Hepatocyte (in vitro differentiated cells): ENCODE measurements at regions not wholly inside any gene's neighbourhood (a gene's known extent, or its start where the extent isn't known, plus 50 kb on each side); places are given as distances from the start of the nearest gene placed in this dataset.

Experiments
- DNase-seq: peaks from one replicate; pipeline ENCODE4 v3.0.0-alpha.2; 2016; ENCODE audit warnings: low spot score
- H2AFZ ChIP-seq: fragments of 200-600 bp; sonication (generic); 2 replicates; pipeline ENCODE4 v1.6.0; 2016; ENCODE audit warnings: antibody characterized with exemption, mild to moderate bottlenecking
- H3K27ac ChIP-seq: fragments of 200-600 bp; sonication (generic); 2 replicates; pipeline ENCODE4 v1.5.1; 2016; ENCODE audit warnings: mild to moderate bottlenecking
- H3K27me3 ChIP-seq: fragments of 200-600 bp; sonication (generic); 2 replicates; pipeline ENCODE4 v1.6.1; 2016
- H3K36me3 ChIP-seq: fragments of 200-600 bp; sonication (generic); replicated peaks from 2 replicates; pipeline ENCODE4 v1.5.1; 2016; ENCODE audit warnings: low read depth; ENCODE audit not compliant: insufficient read depth
- H3K4me1 ChIP-seq: fragments of 200-600 bp; sonication (generic); 2 replicates; pipeline ENCODE4 v1.5.1; 2016; ENCODE audit warnings: mild to moderate bottlenecking, moderate library complexity; ENCODE audit not compliant: insufficient read depth
- H3K4me2 ChIP-seq: fragments of 200-600 bp; sonication (generic); 2 replicates; pipeline ENCODE4 v1.6.0; 2016
- H3K4me3 ChIP-seq: fragments of 200-600 bp; sonication (generic); 2 replicates; pipeline ENCODE4 v1.5.1; 2016; ENCODE audit warnings: mild to moderate bottlenecking
- H3K79me2 ChIP-seq: fragments of 200-600 bp; sonication (generic); 2 replicates; pipeline ENCODE4 v1.6.0; 2017; ENCODE audit warnings: mild to moderate bottlenecking
- H3K9me2 ChIP-seq: fragments of 200-600 bp; sonication (generic); replicated peaks from 2 replicates; pipeline ENCODE4 v1.6.0; 2017; ENCODE audit warnings: mild to moderate bottlenecking; ENCODE audit not compliant: insufficient read depth
- H3K9me3 ChIP-seq: fragments of 200-600 bp; sonication (generic); 2 replicates; pipeline ENCODE4 v1.5.1; 2016; ENCODE audit warnings: low read depth, mild to moderate bottlenecking
- H4K20me1 ChIP-seq: fragments of 200-600 bp; sonication (generic); 2 replicates; pipeline ENCODE4 v1.6.0; 2016; ENCODE audit warnings: mild to moderate bottlenecking; ENCODE audit not compliant: insufficient read depth, poor library complexity, severe bottlenecking
- CTCF ChIP-seq: fragments of 200-600 bp; sonication (generic); IDR thresholded peaks from 2 replicates; pipeline ENCODE4 v1.5.1; 2016; ENCODE audit warnings: antibody characterized with exemption, mild to moderate bottlenecking; ENCODE audit not compliant: poor library complexity
- EZH2 ChIP-seq: fragments of 200-600 bp; sonication (generic); IDR thresholded peaks from 2 replicates; pipeline ENCODE4 v1.6.1; 2016; ENCODE audit warnings: antibody characterized with exemption, mild to moderate bottlenecking, borderline replicate concordance
- EZH2phosphoT487 ChIP-seq: fragments of 200-600 bp; sonication (generic); IDR thresholded peaks from one replicate; pipeline ENCODE4 v1.6.1; 2018; ENCODE audit warnings: antibody characterized with exemption, mild to moderate bottlenecking, low read depth, moderate library complexity; ENCODE audit not compliant: unreplicated experiment, severe bottlenecking
- WGBS: methylation state at CpG from one replicate; pipeline ENCODE4 v1.1.6; 2016; ENCODE audit warnings: low lambda C conversion rate; ENCODE audit errors: missing lambda C conversion rate; 5-methylcytosine and 5-hydroxymethylcytosine counted together

GRCh38 chr10:125392154-125392553 is 231.8 kb upstream of the CTBP2 start:
- Histone ChIP-seq H4K20me1 (no peaks in the 10 kb centered on the region), H3K27ac (no peak overlapping the region), H3K9me3 (peaks cover 8% of the 10 kb centered on the region), H3K36me3 (no peaks in the 10 kb centered on the region), H3K4me1 (peaks cover 4% of the 10 kb centered on the region), H3K27me3 (no peaks in the 10 kb centered on the region), H3K4me2 (no peak overlapping the region), H3K79me2 (no peaks in the 10 kb centered on the region), H3K4me3 (no peak overlapping the region), H3K9me2 (no peaks in the 10 kb centered on the region), H2AFZ (no peak overlapping the region)
- TF ChIP-seq EZH2phosphoT487: no peak
- TF ChIP-seq EZH2: no peak
- no peak for TF ChIP-seq CTCF
- no peak for DNase-seq
- WGBS: 88% methylated on average over 3 of the region's 3 CpGs

DNA sequence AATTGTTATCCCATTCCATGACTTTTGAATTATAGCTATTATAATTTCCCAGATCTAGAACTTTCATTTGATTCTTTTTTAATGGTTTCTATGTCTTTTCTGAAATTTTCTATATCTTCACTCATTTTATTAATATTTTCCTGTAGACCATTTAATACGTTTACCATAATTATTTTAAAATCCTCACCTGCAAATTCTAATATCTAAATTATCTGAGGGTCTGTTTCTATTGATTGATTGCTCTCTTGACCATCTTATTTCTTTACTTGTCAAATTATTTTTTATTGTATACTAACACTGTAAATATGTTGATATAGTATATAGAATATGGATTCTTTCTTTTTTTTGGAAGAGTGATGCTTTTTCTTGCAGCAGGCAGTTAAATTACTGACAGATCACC is 229.3 kb upstream of the CTBP2 start:
- Histone ChIP-seq H3K4me1 (no peaks in the 10 kb centered on the region), H3K4me3 (no peak overlapping the region), H2AFZ (no peak overlapping the region), H3K27ac (no peak overlapping the region), H3K9me2 (no peaks in the 10 kb centered on the region), H4K20me1 (no peaks in the 10 kb centered on the region), H3K4me2 (no peak overlapping the region), H3K27me3 (no peaks in the 10 kb centered on the region), H3K9me3 (peaks cover 8% of the 10 kb centered on the region), H3K79me2 (no peaks in the 10 kb centered on the region), H3K36me3 (no peaks in the 10 kb centered on the region)
- TF ChIP-seq EZH2 (no peak), CTCF (no peak), EZH2phosphoT487 (no peak)
- 65% methylated on average over 1 of the region's 1 CpG for WGBS
- DNase-seq: no peak

- WGBS: 74% methylated on average over 4 of the region's 4 CpGs
- H3K4me3 ChIP-seq: no peak overlapping the region
- no peak for TF ChIP-seq EZH2
- no peak for TF ChIP-seq CTCF
- no peak for TF ChIP-seq EZH2phosphoT487
- H3K9me3 ChIP-seq: no peaks in the 10 kb centered on the region
- H3K27ac ChIP-seq: no peak overlapping the region
- H3K27me3 ChIP-seq: no peaks in the 10 kb centered on the region
- no peak for DNase-seq
- no peak overlapping the region for H3K4me2 ChIP-seq
- H2AFZ ChIP-seq: no peak overlapping the region
- H3K79me2 ChIP-seq: no peaks in the 10 kb centered on the region
- H3K4me1 ChIP-seq: no peaks in the 10 kb centered on the region
- H3K36me3 ChIP-seq: no peaks in the 10 kb centered on the region
- H3K9me2 ChIP-seq: no peaks in the 10 kb centered on the region
- no peaks in the 10 kb centered on the region for H4K20me1 ChIP-seq
These were observed 219.2 kb upstream of the CTBP2 start for GRCh38 chr10:125379592-125379991.

DNA sequence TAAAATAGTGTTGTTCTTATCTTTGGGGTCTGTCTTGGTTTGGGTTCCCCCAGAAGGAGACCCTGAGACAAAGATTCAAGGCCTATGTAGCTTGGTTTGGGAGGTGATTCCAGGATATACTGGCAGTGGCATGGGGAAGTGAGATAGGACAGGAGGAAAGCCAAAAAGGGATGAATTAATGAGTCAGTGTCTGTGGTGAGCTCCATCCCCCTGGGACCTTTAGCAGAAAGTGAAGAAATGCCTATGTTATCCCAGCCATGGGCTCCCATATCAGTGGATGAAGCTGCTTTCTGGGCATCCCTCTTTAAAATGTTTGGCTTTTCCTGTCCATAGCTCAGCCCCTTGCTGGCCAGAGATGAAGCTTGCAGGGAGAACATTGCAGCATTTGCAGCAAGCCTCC is 217.0 kb upstream of the CTBP2 start:
- H3K4me3 ChIP-seq: no peak overlapping the region
- no peaks in the 10 kb centered on the region for H4K20me1 ChIP-seq
- H3K27ac ChIP-seq: no peak overlapping the region
- no peaks in the 10 kb centered on the region for H3K27me3 ChIP-seq
- no peaks in the 10 kb centered on the region for H3K79me2 ChIP-seq
- no peaks in the 10 kb centered on the region for H3K4me1 ChIP-seq
- H3K9me3 ChIP-seq: no peaks in the 10 kb centered on the region
- H3K9me2 ChIP-seq: no peaks in the 10 kb centered on the region
- H2AFZ ChIP-seq: no peak overlapping the region
- DNase-seq: no peak
- H3K36me3 ChIP-seq: no peaks in the 10 kb centered on the region
- TF ChIP-seq CTCF (no peak), EZH2phosphoT487 (no peak), EZH2 (no peak)
- no peak overlapping the region for H3K4me2 ChIP-seq
